ENCODE measurements at regions not wholly inside any gene's neighbourhood (a gene's known extent, or its start where the extent isn't known, plus 50 kb on each side); places are given as distances from the start of the nearest gene placed in this dataset.
"Not testable (repeated sequence)": the region's sequence is repeated elsewhere in the genome, so short reads cannot be mapped to it uniquely, and the experiment has no call there.

DNA sequence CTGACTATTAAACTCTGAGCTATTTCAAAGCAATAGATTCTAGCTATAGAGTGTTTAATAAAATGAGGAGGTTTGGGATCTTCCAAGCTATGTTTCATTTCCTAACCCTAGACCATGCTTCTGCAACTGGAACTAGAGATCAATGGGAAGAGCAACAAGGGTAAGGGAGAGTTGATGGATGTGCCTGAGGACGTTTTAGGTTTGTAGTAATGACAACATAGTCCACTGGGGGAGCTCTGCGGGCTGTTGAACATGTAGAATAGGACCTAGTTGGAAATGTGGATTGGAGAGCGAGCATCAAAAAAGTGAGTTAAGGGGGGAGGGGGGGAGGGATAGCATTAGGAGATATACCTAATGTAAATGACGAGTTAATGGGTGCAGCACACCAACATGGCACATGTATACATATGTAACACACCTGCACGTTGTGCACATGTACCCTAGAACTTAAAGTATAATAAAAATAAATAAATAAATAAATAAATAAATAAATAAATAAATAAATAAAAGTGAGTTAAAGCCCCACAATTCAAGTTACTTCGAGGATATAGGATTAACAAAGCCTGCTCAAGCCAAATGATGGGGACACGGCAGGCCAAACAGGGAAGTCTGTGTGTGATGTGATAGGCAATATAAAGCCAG lies 165.7 kb upstream of the HES1 start:
- 22% methylated on average over 3 of the region's 7 CpGs for WGBS (ENCODE audit: insufficient coverage)
- H3K27ac Mint-ChIP-seq; H3K4me3 ChIP-seq (ENCODE audit: control insufficient read depth in 1 of 2, extremely low read depth in 1 of 2, low read length in 1 of 2); H3K4me3 Mint-ChIP-seq; H3K9me3 Mint-ChIP-seq; H3K27me3 ChIP-seq (replicated peaks in 1 of 2; ENCODE audit: control insufficient read depth in 2 of 2, extremely low read depth in 1 of 2, insufficient read depth in 2 of 2, low read length in 1 of 2); H3K36me3 Mint-ChIP-seq; H3K27ac ChIP-seq (ENCODE audit: low read length); H3K36me3 ChIP-seq (ENCODE audit: control insufficient read depth in 2 of 2, extremely low read depth in 1 of 2, insufficient read depth in 1 of 2, low read length in 1 of 2); H3K9me3 ChIP-seq; POLR2A ChIA-PET: not testable (repeated sequence)
- ATAC-seq (replicated peaks in 1 of 4) (peak in 1 of 4 experiments; percentile 55), DNase-seq (peak in 4 of 35 experiments; percentile 8 to 33 (median 18))
- peaks cover 2 to 10% of the 10 kb centered on the region in 2 experiments for H3K4me1 ChIP-seq (ENCODE audit: control insufficient read depth in 1 of 2, extremely low read depth in 1 of 2, insufficient read depth in 2 of 2, low read length in 2 of 2)
- Mint-ChIP-seq H3K4me1 (peaks cover 9 to 34% (median 15%) of the 10 kb centered on the region in 3 donors), H3K27me3 (peaks cover 24% of the 10 kb centered on the region in 2 donors)
- CTCF ChIA-PET: interaction anchor here in 1 of 2 donors (0.6 to 0.7 kb wide), 2 partner anchors 11 to 297 kb away, joined by 3 read pairs; no protein-coding TSS in a partner anchor

DNA sequence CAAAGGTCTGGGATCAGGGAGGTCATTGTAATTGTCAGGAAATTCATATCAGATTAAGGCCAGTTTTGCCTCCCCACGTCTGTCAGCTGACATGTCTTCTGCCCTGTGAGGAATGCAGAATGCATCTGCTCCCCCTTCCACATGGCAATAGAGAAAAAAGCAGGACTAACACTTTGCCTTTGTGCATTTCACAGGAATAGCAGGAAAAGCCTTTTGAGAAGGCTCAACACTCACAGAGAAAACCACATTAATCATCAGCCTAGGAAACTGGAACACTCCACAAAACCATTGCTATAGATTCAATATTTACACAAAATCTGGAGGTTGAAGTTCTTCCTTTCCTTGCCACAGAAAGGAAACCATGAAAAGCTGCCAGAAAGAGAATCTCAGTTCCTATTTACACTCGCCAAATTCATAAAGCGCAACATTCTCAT lies 165.2 kb upstream of the HES1 start:
- H3K36me3 Mint-ChIP-seq: no peaks in the 10 kb centered on the region
- Histone ChIP-seq H3K36me3 (ENCODE audit: control insufficient read depth in 2 of 2, extremely low read depth in 1 of 2, insufficient read depth in 1 of 2, low read length in 1 of 2) (no peaks in the 10 kb centered on the region), H3K27ac (ENCODE audit: low read length) (no peak overlapping the region), H3K4me3 (ENCODE audit: control insufficient read depth in 1 of 2, extremely low read depth in 1 of 2, low read length in 1 of 2) (no peak overlapping the region), H3K9me3 (no peaks in the 10 kb centered on the region), H3K4me1 (ENCODE audit: control insufficient read depth in 1 of 2, extremely low read depth in 1 of 2, insufficient read depth in 2 of 2, low read length in 2 of 2) (peaks cover 2 to 10% of the 10 kb centered on the region in 2 experiments), H3K27me3 (replicated peaks in 1 of 2; ENCODE audit: control insufficient read depth in 2 of 2, extremely low read depth in 1 of 2, insufficient read depth in 2 of 2, low read length in 1 of 2) (peaks cover 0 to 9% of the 10 kb centered on the region in 2 experiments)
- CTCF ChIA-PET: no interaction called here
- H3K4me3 Mint-ChIP-seq: peak overlapping the region in 1 of 3 donors; percentile 52
- DNase-seq: no peak
- H3K9me3 Mint-ChIP-seq: no peaks in the 10 kb centered on the region
- peaks cover 20 to 21% of the 10 kb centered on the region in 2 donors for H3K27me3 Mint-ChIP-seq
- POLR2A ChIA-PET: no interaction called here
- no peak overlapping the region for H3K27ac Mint-ChIP-seq
- 60% methylated on average over 1 of the region's 3 CpGs for WGBS (ENCODE audit: insufficient coverage)
- peaks cover 9 to 34% (median 15%) of the 10 kb centered on the region in 3 donors for H3K4me1 Mint-ChIP-seq
- no peak for ATAC-seq (replicated peaks in 1 of 4)

DNA sequence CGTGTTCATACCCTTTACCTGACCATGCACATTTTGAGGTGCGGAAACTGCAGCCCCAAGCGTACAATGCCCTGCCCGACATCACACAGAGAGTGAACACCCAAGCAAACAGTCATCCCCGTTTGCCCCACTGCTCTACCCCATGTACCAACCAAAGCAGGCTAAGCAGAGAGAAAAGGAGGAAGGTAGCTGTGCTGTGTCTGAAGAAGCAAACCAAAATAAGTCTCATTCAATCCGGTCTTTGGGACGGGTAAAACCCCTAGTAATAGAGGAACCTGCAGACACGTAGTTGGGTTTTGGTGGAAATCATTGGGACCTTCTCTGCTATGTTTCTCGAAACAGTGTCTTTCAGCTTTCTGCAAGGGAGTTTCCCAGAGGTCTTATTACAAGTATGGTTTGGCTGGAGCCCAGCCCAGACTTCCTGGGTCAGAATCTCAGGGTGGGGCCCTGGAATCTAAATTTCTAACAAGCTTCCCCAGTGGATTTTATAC lies 164.6 kb upstream of the HES1 start:
- peak overlapping the region in 1 of 2 donors; percentile 1 for H3K4me3 ChIP-seq (ENCODE audit: control insufficient read depth in 1 of 2, extremely low read depth in 1 of 2, low read length in 1 of 2)
- CTCF ChIA-PET: no interaction called here

DNA sequence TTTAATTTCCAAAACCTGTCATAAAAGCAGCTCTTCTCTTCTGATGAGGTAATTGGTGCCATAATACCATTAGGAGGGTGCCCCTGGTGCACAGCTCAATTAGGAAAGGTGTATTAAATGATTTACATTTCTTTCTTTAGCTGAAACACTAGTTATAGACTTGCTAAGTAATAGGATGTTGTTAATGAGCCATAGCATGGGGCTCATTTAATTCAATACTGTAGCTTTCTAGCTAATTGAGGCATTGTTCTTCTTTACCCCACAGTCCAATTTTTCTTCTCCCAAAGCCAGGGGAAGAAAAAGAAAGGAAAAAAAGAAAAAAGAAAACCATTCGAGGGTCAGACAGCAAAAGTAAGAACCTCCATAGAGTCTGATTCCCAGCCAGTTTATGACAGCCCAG lies 164.0 kb upstream of the HES1 start:
- H3K27me3 ChIP-seq (replicated peaks in 1 of 2; ENCODE audit: control insufficient read depth in 2 of 2, extremely low read depth in 1 of 2, insufficient read depth in 2 of 2, low read length in 1 of 2): peaks cover 0 to 9% of the 10 kb centered on the region in 2 experiments
- Mint-ChIP-seq H3K9me3 (no peaks in the 10 kb centered on the region), H3K4me3 (no peak overlapping the region), H3K27ac (no peak overlapping the region), H3K4me1 (peaks cover 9 to 34% (median 15%) of the 10 kb centered on the region in 3 donors), H3K36me3 (no peaks in the 10 kb centered on the region), H3K27me3 (peaks cover 19 to 21% of the 10 kb centered on the region in 2 donors)
- no CpG with 5 or more reads among the region's 1 CpG for WGBS (ENCODE audit: insufficient coverage)
- CTCF ChIA-PET: interaction anchor here in 1 of 2 donors (0.5 kb wide), 1 partner anchor 56 kb away, joined by 3 read pairs; no protein-coding TSS in a partner anchor
- H3K4me3 ChIP-seq (ENCODE audit: control insufficient read depth in 1 of 2, extremely low read depth in 1 of 2, low read length in 1 of 2): no peak overlapping the region
- DNase-seq: no peak
- no peak overlapping the region for H3K27ac ChIP-seq (ENCODE audit: low read length)
- POLR2A ChIA-PET: no interaction called here
- H3K9me3 ChIP-seq: no peaks in the 10 kb centered on the region
- H3K36me3 ChIP-seq (ENCODE audit: control insufficient read depth in 2 of 2, extremely low read depth in 1 of 2, insufficient read depth in 1 of 2, low read length in 1 of 2): no peaks in the 10 kb centered on the region
- H3K4me1 ChIP-seq (ENCODE audit: control insufficient read depth in 1 of 2, extremely low read depth in 1 of 2, insufficient read depth in 2 of 2, low read length in 2 of 2): peaks cover 2 to 10% of the 10 kb centered on the region in 2 experiments
- ATAC-seq (replicated peaks in 1 of 4): no peak

More for the DNA sequence above, 164.6 kb upstream of the HES1 start:
- H3K27me3 Mint-ChIP-seq: peaks cover 19 to 21% of the 10 kb centered on the region in 2 donors
- peak in 2 of 35 experiments; percentile 3 to 5 for DNase-seq
- Histone ChIP-seq H3K27me3 (replicated peaks in 1 of 2; ENCODE audit: control insufficient read depth in 2 of 2, extremely low read depth in 1 of 2, insufficient read depth in 2 of 2, low read length in 1 of 2) (peaks cover 0 to 9% of the 10 kb centered on the region in 2 experiments), H3K36me3 (ENCODE audit: control insufficient read depth in 2 of 2, extremely low read depth in 1 of 2, insufficient read depth in 1 of 2, low read length in 1 of 2) (no peaks in the 10 kb centered on the region), H3K27ac (ENCODE audit: low read length) (no peak overlapping the region), H3K4me1 (ENCODE audit: control insufficient read depth in 1 of 2, extremely low read depth in 1 of 2, insufficient read depth in 2 of 2, low read length in 2 of 2) (peaks cover 2 to 10% of the 10 kb centered on the region in 2 experiments), H3K9me3 (no peaks in the 10 kb centered on the region)
- peak overlapping the region in 1 of 3 donors; percentile 52 for H3K4me3 Mint-ChIP-seq
- POLR2A ChIA-PET: no interaction called here
- no peaks in the 10 kb centered on the region for H3K36me3 Mint-ChIP-seq
- WGBS (ENCODE audit: insufficient coverage): 35% methylated on average over 6 of the region's 9 CpGs
- peak in 1 of 4 experiments; percentile 56 for ATAC-seq (replicated peaks in 1 of 4)
- H3K9me3 Mint-ChIP-seq: no peaks in the 10 kb centered on the region
- H3K4me1 Mint-ChIP-seq: peaks cover 9 to 34% (median 15%) of the 10 kb centered on the region in 3 donors
- peak overlapping the region in 1 of 2 donors; percentile 72 for H3K27ac Mint-ChIP-seq

- ChIA-PET CTCF (no interaction called here), POLR2A (no interaction called here)
- no peak overlapping the region for H3K4me3 Mint-ChIP-seq
Observed at GRCh38 chr3:193972832-193973231, 163.1 kb upstream of the HES1 start.

DNA sequence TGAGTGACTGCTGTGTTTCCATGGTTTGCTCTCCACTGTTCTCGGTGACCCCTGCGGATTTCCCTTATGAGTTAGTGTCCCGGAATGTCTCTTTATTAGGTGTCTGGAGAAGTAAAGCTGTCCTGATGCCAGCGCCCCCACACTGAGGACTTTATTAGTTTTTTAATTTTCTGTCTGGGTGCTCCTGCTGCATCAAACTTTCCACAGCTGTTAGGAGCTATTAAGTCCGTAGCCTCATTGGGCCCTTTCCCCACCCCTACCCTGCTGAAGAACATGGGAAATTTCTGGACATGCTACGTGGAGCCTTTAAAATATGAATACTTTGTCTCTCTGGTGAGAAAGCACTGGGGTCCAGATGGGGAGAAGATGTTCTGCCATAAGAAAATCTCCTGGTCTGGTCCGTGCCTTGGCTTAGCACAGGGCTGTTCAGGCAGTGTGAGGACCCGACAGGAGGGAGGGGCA lies 161.7 kb upstream of the HES1 start:
- no peak for ATAC-seq (replicated peaks in 1 of 4)
- Mint-ChIP-seq H3K27ac (no peak overlapping the region), H3K36me3 (no peaks in the 10 kb centered on the region), H3K27me3 (peaks cover 18 to 21% of the 10 kb centered on the region in 2 donors), H3K4me1 (peaks cover 9 to 34% (median 15%) of the 10 kb centered on the region in 3 donors), H3K9me3 (no peaks in the 10 kb centered on the region), H3K4me3 (no peak overlapping the region)
- no peak overlapping the region for H3K4me3 ChIP-seq (ENCODE audit: control insufficient read depth in 1 of 2, extremely low read depth in 1 of 2, low read length in 1 of 2)
- no peak for DNase-seq
- ChIA-PET CTCF (no interaction called here), POLR2A (no interaction called here)
- peaks cover 2 to 10% of the 10 kb centered on the region in 2 experiments for H3K4me1 ChIP-seq (ENCODE audit: control insufficient read depth in 1 of 2, extremely low read depth in 1 of 2, insufficient read depth in 2 of 2, low read length in 2 of 2)
- H3K9me3 ChIP-seq: no peaks in the 10 kb centered on the region
- WGBS (ENCODE audit: insufficient coverage): 84% methylated on average over 5 of the region's 8 CpGs
- no peaks in the 10 kb centered on the region for H3K36me3 ChIP-seq (ENCODE audit: control insufficient read depth in 2 of 2, extremely low read depth in 1 of 2, insufficient read depth in 1 of 2, low read length in 1 of 2)
- H3K27ac ChIP-seq (ENCODE audit: low read length): no peak overlapping the region
- peaks cover 0 to 14% of the 10 kb centered on the region in 2 experiments for H3K27me3 ChIP-seq (replicated peaks in 1 of 2; ENCODE audit: control insufficient read depth in 2 of 2, extremely low read depth in 1 of 2, insufficient read depth in 2 of 2, low read length in 1 of 2)

More at GRCh38 chr3:193972832-193973231, 163.1 kb upstream of the HES1 start:
- Histone ChIP-seq H3K27ac (ENCODE audit: low read length) (no peak overlapping the region), H3K4me3 (ENCODE audit: control insufficient read depth in 1 of 2, extremely low read depth in 1 of 2, low read length in 1 of 2) (no peak overlapping the region), H3K4me1 (ENCODE audit: control insufficient read depth in 1 of 2, extremely low read depth in 1 of 2, insufficient read depth in 2 of 2, low read length in 2 of 2) (peaks cover 2 to 10% of the 10 kb centered on the region in 2 experiments), H3K27me3 (replicated peaks in 1 of 2; ENCODE audit: control insufficient read depth in 2 of 2, extremely low read depth in 1 of 2, insufficient read depth in 2 of 2, low read length in 1 of 2) (peaks cover 0 to 14% of the 10 kb centered on the region in 2 experiments), H3K9me3 (no peaks in the 10 kb centered on the region), H3K36me3 (ENCODE audit: control insufficient read depth in 2 of 2, extremely low read depth in 1 of 2, insufficient read depth in 1 of 2, low read length in 1 of 2) (no peaks in the 10 kb centered on the region)
- 55% methylated on average over 3 of the region's 3 CpGs for WGBS (ENCODE audit: insufficient coverage)
- H3K9me3 Mint-ChIP-seq: no peaks in the 10 kb centered on the region
- peaks cover 9 to 34% (median 15%) of the 10 kb centered on the region in 3 donors for H3K4me1 Mint-ChIP-seq
- no peak overlapping the region for H3K27ac Mint-ChIP-seq
- H3K36me3 Mint-ChIP-seq: no peaks in the 10 kb centered on the region
- ATAC-seq (replicated peaks in 1 of 4): no peak
- peaks cover 19 to 21% of the 10 kb centered on the region in 2 donors for H3K27me3 Mint-ChIP-seq
- no peak for DNase-seq
